SHP77 (cell line): ENCODE measurements at regions not wholly inside any gene's neighbourhood (a gene's known extent, or its start where the extent isn't known, plus 50 kb on each side); places are given as distances from the start of the nearest gene placed in this dataset.
"Not testable (repeated sequence)": the region's sequence is repeated elsewhere in the genome, so short reads cannot be mapped to it uniquely, and the experiment has no call there.

Experiments
- DNase-seq, 2 experiments: peaks; one replicate each; lab custom pipeline; 2025; lab: John Stamatoyannopoulos, UW

DNA sequence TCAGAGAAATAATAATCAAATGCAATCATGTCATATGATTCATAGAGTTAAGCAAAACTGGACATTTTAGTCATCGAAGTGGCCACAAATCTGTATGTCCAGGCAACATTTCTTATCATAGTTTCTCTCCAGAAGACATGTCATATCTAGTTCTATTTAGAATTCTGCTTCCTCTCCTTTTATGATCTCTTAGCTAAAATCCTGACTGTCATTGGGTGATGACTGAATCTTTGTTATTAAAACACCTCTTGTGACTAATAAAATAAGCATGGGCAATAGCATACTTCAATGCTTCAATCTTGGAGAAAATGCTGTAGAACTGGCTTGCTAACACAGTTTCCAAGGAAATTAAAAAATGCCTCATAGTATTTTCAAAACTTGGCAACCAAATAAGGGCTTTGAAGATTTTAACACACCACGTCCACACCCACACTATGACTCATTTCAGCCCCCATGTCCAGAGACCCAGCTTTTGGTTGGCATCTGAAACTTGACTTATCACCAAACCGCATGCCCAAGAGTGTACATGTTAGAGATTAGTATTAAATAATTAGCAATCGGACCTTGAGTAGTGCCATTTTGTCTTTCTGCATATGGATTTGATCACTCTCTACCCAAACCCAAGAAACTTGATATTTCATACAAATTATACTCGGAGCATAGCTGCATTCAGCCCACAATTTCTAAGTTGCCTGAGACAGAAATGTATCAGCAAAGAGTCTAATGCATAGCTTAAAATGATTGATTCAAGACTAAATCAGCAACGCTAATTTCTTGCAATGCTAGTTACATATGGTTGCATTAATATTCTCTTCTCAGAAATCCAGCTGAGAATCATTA is 106.5 kb upstream of the ETAA1 start:
- DNase-seq, result no peak

DNA sequence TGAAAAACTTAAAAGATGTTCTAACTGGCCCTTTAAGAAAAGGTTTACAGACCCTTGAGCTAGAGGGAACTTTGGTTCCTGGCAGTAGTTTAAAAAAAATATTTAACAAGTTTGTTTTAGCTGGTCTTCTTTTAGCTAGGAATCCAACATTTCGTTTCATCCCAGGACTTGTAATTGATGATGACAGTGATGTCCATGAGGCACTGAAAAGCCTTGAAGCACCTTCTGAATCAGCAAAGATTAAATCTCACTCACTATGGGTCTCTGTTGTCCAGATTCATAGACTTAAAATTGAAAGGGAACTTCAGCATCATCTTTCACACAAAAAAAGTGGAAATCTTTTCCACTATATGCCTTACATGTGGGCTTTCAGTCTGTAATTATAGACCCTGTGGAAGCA is 102.9 kb upstream of the ETAA1 start:
- no peak for DNase-seq

DNA sequence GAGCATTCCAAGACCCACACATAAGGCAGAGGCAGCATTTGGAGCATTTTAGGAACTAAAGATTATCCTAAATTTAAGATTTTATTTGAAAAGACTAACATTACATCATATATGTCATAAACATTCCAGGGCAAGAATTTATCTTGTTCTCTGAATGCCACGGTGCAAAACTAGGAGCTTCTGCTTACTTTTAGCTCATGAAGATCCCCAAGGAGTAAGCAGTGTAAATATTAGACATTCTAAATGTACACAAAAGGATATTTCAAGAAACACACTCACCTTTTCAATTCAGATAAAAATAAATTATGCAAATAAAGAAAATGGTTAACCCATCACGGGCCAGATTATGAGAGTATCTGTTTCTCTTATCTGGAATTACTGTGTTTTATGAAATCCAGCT is 101.7 kb upstream of the ETAA1 start:
- DNase-seq, result no peak

DNA sequence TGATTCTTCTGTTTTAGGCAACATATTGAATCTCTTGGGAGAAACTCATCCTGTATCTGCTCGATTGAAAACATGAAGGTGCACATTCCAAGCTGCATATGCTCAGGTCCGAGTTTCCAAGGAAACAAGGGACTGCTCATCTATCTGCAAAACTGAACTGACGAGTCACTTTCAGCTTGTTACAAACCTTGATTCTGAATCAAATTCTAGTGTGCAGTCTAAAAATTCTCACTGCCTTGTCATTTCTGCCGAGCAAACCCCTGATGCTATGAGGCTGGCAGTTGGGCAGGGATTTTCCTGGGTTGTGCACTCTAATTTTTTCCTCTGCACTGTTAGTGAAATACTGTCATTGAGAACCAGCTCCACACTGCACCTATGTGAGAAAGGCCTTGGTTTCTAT is 101.3 kb upstream of the ETAA1 start:
- no peak for DNase-seq

DNA sequence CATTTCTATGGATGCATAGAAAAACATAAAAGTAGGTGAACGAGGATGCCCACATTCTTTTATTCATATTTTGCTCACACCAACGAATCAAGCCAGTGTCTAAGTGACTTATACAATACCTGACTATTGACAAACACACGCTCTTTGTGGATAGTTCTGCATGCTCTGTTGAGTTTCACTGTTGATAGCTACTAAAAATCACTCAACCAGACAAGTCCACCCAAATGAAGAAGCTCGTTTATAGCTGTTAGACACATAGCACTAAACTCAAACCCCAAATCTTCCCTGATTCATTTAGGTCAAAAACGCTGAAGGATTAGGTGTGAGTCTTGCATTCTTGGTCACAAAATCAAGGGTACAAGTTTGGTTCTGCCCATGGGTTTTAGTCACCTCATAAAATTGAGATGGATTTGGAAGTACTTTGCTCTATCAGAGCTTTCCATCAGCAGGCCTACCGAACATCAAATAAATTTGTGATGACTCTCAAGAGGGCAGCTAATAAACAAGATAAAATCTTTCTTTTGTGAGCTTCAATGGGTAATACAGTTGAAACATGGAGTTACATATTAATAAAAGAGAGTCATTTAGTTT is 92.7 kb upstream of the ETAA1 start:
- no peak for DNase-seq

DNA sequence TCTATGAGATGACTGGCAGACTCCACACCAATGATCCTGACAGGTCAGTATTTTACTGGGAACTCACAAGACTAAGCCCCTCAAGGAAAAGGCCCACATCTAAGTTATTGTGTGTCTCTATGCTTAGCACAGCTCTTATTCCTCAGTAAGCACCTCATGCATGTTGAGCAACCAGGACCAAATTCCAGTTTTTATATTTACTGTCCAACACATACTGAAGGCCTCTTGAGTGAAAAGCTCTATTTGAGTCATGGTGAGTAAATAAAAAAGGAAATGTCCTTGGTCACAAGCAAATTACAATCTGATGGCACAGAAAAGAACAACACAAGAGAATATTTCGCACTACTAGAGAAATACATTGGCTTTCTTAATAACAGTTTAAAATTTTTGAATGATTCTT is 87.9 kb upstream of the ETAA1 start:
- DNase-seq, result no peak

DNA sequence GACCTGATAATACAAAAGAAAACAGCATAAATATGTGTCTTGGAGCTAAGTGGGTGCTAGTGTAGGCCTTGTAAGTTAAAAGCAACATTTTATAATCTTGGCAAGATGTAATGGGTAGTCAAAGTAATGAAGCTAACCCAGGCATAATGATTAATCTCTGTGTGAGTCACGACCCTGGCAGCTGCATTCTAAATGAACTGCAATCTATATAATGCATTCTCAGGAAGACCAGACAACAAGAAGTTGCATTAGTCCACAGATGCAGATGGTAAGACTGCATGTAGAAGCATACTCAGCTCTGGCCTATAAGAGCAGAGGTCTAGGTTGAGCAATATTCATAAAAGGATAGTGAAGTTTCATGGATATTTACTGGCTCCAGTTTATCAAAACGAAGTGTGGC is 85.6 kb upstream of the ETAA1 start:
- DNase-seq, result no peak

DNA sequence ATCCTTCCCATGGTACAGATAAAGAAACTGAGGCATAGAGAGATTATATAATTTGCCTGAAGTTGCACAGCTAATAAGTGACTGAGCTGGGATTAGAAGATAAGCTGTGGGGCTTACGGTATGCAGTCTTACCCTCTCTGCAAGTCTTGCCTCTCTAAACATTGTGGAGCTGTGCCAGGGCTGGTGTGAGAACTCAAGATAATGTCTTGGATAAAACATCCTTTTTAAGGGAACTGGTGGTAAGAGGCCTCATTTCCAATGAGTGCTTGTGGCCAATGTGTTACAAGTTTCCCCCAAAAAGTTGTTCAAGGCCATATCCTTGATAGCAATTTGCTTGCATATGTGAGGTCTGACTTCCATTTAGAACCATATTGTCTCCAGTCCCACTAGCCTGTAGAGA is 84.3 kb upstream of the ETAA1 start:
- DNase-seq, result no peak

DNA sequence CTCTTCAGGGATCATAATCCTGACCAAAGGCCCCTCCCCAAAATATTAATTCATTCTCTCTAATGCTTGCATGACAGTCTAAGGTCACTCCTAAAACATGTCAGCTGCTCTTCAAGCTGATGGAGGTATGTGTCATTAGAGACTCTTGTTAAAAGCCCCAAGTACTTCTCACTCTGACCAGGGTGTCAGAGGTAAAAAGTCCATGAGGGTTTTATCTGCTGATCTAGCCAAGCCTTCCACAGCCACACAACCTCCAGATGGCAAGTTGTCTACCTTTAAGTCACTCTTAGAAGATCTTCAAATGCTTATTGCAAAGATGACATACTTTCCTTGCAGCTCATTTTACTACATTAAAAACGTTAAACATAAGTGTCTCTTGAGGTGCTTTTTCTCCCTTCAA is 83.6 kb upstream of the ETAA1 start:
- no peak for DNase-seq

DNA sequence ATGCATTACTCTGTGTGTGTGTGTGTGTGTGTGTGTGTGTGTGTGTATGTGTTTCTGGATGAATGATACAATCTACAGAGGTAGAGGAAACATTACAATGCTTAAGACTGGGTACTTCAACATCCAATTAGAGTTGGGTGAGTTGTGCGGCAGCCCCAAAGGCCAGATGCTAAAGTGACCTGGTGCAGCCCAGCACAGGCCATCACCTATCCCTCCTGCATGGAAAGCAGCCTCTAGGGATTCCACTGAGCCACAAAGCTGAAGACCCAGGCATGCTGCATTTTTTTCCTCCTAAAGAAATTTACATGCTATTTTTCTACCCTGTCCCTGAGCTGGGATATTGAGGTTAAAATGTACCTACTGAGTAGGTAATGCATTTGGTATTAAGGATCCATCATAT is 79.1 kb upstream of the ETAA1 start:
- DNase-seq, result no peak

DNA sequence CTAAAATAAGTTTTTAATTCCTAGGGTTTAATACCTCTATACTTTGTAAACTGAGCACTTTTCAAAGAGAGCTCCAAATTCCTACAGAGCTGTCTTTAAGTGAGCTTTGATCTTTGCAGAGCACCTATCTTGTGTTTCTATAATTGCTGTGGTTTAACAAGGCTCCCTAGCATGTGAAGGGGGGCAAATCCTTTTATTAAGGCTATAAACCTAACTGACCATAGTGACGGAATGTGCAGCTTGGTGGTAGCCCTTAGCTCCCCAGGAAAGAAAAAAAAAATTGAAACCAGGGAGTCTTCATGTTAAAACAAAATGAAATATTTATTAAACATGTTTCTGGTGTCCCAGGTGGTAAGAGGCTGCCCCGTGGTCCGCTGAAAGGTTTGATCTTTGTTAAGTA is 78.6 kb upstream of the ETAA1 start:
- DNase-seq, result no peak

DNA sequence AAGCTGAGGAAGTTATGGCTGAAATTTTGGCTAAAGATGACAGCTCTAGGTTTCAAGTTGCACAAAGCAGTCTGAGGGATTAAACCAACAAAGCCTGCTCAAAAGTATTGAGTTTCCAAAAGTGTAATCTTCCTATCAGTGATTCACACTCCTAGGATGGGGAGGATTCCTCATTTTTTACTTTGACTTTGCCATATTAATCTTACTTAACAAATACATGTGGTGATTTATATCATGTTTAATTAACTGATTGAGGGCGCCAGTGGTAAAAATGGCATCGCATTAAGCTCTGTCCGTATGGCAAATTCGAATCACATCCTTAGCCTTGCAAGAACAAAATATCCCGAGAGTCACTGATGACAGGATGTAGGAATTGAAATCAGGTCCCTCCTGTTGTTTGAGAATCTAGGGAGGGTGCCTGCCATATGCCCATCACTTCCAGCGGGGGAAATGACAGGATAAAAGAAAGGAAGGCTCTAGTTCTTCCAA is 78.1 kb upstream of the ETAA1 start:
- no peak for DNase-seq

DNA sequence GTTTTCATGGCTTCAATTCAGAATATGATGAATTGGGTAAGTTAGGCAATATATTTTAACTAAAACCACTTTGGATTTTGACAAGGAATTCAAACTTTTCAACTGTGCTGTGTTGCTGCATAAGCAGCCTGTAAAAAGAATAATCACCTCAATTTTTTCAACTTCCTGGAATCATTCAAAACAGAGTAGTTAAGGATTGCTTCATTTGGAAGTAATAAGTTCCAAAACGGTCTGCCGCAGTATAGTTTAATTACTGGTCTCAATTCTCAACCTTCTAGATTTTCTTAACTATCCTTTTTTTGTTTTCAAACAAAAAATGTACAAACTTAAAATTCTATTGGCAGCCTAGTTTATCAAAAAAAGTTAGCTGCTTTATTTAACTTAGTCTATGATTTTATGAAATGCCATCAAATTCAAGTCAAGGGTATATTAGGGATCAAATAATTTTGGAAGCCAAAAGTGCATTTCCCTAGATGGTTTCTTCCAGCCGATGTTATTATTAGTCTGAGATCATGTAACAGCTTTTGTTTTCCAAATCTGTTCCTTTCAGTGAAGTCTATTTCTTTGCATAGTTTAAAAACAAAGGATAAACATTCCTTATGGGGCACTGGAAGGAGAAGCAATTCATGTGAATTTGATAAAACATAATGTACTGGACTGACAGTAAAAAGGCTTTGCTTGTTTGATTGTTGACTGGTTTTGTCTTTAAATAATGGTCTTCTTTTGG is 76.1 kb upstream of the ETAA1 start:
- no peak for DNase-seq

DNA sequence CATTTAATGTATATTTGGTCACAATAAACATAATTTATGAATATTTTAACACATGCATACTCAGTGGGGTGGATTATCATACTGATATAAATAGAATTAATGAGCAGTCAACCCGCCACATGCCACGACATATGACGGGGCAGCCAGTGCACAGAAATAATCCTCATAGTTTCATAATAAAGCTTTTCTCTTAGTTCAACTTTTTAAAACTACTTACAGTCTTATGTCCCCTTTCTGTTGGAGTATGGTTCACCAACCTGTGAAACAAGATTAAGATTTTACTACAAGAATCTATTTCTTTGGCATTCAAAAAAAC is 75.6 kb upstream of the ETAA1 start:
- no peak for DNase-seq

DNA sequence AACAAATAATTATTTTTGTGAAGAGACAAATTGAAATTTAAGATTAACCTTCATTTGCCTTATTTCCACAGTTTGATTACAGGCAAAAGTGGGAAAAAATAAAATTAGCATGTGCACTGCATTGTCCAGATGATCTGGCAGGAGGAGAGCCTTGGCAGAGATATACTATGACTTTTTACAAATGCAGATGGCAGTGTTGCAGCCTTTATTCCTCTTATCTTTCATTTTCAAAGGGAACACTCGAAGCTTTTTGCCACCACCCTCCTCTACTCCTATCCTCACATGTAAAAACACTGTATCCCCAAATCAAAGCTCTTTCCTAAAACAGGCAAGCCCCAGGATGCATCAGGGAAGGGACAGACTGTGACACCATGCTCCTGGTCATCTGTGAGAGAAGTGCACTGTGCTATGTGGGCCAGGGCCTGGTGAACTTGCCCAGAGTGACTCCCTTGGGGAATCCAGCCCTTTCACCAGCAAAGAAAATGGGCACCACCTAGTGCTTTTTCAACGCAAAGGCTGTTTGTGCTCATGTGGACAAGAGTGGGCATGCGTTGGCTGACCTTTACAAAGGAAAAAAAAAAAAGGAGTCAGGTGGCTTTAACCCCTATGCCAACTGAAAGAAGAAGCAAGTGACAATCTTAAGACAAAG is 74.7 kb upstream of the ETAA1 start:
- peak; percentile 81 to 84 for DNase-seq

DNA sequence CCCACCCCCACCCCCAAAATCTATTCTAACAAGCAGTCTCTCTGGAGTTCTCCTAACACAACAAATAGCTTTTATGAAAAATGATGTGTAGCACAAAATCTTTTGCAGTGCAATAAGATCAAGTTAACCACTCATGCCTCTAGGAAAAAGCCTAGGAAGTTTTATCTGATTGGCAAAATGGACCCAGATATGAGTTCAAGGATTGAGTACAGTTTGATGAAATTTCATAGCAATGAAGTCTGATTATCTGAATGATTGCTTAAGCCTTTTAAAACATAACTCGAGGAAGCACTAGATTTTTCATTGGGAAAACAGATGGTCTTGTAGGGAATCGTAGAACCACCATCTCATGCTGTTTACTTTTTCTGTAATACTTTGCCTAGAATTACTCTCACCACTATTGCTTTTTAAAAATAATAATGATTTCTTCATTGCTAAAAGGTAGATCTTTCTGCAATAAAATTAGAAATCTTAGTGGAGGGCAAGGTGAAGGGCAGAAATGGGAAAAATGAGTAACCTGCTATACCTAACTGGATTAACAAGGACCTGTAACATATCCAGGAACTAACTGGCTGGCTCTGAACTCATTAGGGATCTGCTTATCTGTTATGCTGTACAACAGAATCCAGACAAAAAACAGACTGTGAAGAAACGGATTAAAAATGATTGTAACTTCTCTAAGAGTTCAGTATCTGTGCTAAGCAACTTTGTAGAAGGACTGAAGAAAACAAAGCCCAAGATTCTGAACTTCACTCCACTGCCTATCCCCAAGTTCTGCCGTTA is 73.7 kb upstream of the ETAA1 start:
- no peak for DNase-seq

DNA sequence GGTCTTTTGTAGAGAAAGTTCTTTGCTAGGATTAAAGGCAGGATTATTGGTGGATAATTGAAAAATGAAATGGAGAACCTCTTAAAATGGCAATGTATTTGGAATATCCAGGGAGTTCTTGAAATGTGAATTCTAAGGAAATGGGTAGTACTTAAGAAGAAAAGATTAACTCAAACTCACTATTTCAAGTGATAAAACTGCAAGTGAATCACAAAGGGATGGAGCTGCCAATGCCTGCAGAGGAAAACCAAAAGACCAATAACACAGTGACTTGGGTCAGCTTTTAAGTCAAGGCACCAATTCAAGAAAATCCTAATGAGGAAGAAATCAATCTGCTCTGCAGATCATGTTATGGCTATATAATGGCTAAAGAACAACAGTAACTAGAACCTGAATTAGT is 67.6 kb upstream of the ETAA1 start:
- no peak for DNase-seq

DNA sequence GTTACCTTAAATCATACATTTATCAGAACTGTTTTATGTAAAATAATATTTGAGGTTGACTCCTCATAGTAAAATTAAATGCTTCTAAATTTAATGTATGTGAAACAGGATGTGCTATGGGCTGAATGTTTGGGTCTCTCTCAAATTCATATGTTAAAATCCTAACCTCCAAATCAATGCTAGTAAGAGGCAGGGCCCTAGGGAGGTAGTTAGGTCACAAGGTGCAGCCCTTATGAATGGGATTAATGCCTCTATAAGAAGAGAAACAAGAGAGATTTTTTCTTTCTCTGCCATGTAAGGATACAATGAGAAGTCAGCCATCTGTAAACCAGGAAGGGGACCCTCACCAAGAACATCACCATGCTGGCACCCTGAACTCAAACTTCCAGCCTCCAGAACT is 67.2 kb upstream of the ETAA1 start:
- DNase-seq, result no peak

DNA sequence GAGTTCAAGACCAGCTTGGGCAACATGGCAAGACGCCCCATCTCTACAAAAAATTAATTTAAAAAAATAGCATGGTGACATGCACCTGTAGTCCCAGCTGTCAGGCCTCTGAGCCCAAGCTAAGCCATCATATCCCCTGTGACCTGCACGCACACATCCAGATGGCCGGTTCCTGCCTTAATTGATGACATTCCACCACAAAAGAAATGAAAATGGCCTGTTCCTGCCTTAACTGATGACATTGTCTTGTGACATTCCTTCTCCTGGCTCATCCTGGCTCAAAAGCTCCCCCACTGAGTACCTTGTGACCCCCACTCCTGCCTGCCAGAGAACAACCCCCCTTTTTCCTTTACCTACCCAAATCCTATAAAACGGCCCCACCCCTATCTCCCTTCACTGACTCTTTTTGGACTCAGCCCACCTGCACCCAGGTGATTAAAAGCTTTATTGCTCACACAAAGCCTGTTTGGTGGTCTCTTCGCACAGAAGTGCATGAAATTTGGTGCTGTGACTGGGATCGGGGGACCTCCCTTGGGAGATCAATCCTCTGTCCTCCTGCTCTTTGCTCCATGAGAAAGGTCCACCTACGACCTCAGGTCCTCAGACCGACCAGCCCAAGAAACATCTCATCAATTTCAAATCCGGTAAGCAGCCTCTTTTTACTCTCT is 65.6 kb upstream of the ETAA1 start:
- not testable (repeated sequence) for DNase-seq

DNA sequence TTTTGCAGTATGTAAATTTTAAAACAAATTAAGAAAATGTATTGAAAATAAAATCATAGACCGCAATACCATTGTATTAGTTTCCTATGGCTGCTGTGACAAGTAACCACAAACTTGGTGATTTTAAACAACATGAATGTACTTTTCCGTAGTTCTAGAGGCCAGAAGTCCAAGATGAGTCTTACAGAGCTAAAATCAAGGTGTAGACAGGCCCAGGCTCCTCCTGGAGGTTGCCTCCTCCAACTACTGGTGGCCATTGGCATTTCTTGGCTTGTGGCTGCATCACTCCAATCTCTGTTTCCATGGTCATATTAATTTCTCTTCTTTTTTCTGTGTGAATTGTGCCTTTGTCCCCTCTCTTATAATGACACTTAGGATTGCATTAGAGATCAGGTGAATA is 59.2 kb upstream of the ETAA1 start:
- DNase-seq, result no peak

DNA sequence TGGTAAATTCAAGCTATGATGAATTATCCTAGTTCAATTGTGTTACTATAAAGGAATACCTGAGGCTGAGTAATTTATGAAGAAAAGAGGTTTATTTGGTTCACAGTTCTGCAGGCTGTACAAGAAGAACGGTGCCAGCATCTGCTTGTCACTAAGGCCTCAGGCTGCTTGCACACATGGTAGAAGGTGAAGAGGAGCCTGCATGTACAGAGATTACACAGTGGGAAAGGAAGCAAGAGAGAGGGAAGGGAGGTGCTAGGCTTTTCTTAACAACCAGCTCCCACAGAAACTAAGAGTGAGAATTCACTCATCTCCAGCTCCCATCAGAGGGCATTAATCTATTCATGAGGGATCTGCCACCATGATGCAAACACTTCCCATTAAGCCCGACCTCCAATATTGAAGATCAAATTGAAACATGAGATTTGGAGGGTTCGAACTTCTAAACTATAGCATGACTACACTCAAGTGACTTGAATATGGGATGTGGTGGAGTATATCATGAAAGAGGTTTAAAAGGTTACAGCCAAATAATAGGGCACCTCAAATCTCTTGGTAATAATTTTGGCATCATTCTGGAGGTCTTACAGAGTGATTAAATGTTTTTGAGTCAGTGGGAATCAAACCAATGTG is 58.4 kb upstream of the ETAA1 start:
- no peak for DNase-seq
